Fibroblast of villous mesenchyme (primary cell): ENCODE measurements at regions not wholly inside any gene's neighbourhood (a gene's known extent, or its start where the extent isn't known, plus 50 kb on each side); places are given as distances from the start of the nearest gene placed in this dataset.
A peak's percentile ranks its signal among the peaks of the same experiment; 100 is the strongest.

ENCODE experiments used
- DNase-seq: peaks from one replicate; pipeline ENCODE4 v3.0.0-alpha.2; 2010; ENCODE audit warnings: low read depth
- H3K4me3 ChIP-seq: 2 replicates; pipeline ENCODE4 v1.5.1; 2011; ENCODE audit warnings: low read depth, mild to moderate bottlenecking, low read length
- TF ChIP-seq, protein P1 (sequence below): IDR thresholded peaks from 2 replicates; pipeline ENCODE4 v1.5.1; 2012; ENCODE audit warnings: low read depth, mild to moderate bottlenecking, low read length; ENCODE audit not compliant: insufficient read depth

DNA sequence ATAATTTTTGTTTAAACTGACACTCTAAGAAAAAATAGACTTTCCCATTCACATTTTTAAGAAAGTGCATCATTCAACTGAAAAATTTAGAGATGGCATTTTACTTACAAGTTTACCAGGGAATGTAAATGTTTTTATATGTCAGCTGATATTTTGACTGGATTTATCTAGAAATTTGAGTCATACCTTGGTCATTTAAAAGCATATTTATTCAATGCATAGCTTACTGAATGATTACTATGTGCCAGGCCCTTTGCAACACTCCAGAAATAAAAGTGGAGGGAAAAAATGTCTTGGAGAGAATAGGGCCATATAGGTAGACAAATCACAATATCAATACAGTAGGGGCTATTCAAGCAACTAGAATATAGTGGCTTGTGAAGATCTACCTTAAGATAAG, 98.4 kb upstream of the FAM3C start:
- DNase-seq = no peak
- H3K4me3 ChIP-seq = no peak overlapping the region
- TF ChIP-seq, protein P1, sequence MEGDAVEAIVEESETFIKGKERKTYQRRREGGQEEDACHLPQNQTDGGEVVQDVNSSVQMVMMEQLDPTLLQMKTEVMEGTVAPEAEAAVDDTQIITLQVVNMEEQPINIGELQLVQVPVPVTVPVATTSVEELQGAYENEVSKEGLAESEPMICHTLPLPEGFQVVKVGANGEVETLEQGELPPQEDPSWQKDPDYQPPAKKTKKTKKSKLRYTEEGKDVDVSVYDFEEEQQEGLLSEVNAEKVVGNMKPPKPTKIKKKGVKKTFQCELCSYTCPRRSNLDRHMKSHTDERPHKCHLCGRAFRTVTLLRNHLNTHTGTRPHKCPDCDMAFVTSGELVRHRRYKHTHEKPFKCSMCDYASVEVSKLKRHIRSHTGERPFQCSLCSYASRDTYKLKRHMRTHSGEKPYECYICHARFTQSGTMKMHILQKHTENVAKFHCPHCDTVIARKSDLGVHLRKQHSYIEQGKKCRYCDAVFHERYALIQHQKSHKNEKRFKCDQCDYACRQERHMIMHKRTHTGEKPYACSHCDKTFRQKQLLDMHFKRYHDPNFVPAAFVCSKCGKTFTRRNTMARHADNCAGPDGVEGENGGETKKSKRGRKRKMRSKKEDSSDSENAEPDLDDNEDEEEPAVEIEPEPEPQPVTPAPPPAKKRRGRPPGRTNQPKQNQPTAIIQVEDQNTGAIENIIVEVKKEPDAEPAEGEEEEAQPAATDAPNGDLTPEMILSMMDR = no peak

DNA sequence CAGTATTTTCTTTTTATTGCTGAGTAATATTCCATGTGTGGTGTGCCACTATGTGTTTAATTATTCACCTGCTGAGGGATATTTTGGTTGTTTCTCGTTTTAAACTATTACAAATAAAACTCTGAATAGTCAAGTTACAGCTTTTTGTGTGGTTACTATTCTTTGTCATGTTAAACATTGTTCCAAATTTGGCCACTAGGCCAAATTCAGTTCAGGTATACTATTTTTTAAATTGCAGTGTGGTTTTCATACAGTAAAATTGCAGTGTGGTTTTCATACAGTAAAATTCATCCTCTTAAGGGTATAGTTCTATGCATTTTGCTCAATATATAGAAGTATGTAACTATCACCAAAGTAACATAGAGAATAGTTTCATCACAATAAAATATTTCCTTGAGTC, 97.4 kb upstream of the FAM3C start:
- H3K4me3 ChIP-seq = no peak overlapping the region
- TF ChIP-seq, protein P1 = peak; percentile 4
- no peak for DNase-seq

DNA sequence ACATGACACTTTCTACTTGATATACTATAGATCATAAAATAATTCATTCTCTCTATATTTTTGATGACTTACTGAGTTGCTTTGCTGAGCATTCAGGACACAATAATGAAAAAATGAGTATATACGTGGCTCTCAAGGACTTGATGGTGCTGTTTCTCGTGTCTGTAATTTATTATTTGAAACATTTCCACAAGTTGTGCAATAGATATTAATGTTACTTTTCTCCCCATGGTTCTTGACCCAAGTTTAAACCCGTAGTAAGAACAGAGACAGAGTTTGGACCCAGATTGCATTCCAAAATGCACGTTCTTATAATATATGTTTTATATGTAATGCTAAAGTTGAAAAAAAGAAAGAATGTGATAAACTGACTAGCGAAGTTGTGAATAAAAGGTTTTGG, 94.2 kb upstream of the FAM3C start:
- no peak for DNase-seq
- TF ChIP-seq, protein P1 = no peak
- no peak overlapping the region for H3K4me3 ChIP-seq

DNA sequence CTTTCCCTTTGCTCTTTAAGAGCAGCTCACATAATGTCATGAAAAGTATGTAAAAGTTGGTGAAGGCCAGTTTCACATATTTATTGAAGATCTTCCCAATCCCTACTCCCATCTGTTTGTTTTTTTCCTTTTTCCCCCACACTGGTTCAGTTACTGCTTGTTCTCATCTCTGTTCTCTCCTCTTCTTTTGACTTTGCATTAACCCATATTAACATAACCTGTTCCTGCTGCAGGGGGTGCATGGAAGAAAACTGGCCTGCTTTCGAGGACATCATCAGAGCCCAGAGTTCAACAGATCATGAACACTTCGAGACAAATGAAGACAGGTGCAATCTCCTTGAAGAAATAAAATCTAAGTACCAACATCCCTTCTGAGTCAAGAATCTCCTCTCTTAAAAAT, 93.3 kb upstream of the FAM3C start:
- no peak overlapping the region for H3K4me3 ChIP-seq
- TF ChIP-seq, protein P1 = no peak
- no peak for DNase-seq

DNA sequence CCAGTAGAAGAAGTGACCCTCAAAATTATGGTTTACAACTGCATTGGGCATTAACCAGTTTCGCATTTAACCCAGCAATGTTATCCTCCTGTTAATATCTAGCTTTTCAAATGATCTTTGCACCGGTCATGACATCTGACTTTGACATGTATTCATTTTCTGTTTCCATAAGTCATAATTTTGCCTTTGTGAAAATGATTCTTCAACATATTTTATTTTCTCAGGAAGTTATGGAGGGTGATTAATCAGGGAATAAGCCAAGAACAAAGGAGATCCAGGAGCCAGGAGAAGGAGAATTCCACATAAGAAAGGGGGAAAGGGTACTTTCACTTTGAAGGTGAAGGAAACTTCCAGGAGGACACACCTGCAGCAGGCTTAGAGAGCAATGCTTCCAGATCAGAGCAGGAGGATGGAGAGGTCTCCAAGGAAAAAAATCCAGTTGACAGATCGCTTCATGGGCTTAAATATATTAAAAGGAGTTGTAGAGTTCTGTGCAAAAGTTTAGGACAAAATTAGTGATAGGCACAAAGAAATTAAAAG, 92.1 kb upstream of the FAM3C start:
- no peak for DNase-seq
- TF ChIP-seq, protein P1 = no peak
- no peak overlapping the region for H3K4me3 ChIP-seq

DNA sequence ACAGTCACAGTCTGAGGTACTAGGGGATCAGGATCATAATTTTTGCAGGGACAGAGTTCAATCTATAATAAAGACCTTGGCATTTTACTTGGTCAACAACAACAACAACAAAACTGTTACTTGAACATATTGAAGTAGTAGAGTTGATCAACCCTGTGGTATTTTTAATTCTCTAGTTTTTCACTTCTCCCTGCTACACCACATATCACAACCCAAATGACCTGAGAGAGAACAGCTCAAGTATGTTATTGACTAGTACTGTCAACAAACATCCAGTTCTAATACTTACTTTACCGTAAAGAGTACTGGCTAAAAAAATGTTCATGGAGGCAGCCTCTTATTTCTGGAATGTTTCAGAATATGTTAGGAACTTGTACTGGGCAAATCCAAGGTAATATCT, 90.5 kb upstream of the FAM3C start:
- no peak for DNase-seq
- H3K4me3 ChIP-seq = no peak overlapping the region
- TF ChIP-seq, protein P1 = no peak
